Posterior vena cava (tissue), 2 donors: ENCODE measurements at regions not wholly inside any gene's neighbourhood (a gene's known extent, or its start where the extent isn't known, plus 50 kb on each side); places are given as distances from the start of the nearest gene placed in this dataset.

Experiments
- DNase-seq: peaks from one replicate; pipeline ENCODE4 v3.0.0-alpha.2; 2020; ENCODE audit warnings: low spot score
- intact Hi-C, 2 donors: fragments of 100-400 bp; cut with DNase I; formaldehyde crosslinking; loops; one replicate each; pipeline versions ENCODE4 v1.14.1 to v1.14.2; 2022 to 2023
- donor health status: DM: yes; HTN: yes; CAD: no.
- donor health status: DM: yes; HTN: yes; CAD: no.

- no peak for DNase-seq
- intact Hi-C loops = no loop called here
Observed at GRCh38 chr9:1454211-1454610, 404.1 kb downstream of the DMRT2 start.

GRCh38 chr9:1454616-1455347, 404.6 kb downstream of the DMRT2 start:
- no peak for DNase-seq
- intact Hi-C loops = no loop called here

GRCh38 chr9:1455766-1456165, 405.6 kb downstream of the DMRT2 start:
- intact Hi-C loops = no loop called here

GRCh38 chr9:1456301-1457024, 406.3 kb downstream of the DMRT2 start:
- intact Hi-C loops = no loop called here

More at GRCh38 chr9:1455766-1456165, 405.6 kb downstream of the DMRT2 start:
- DNase-seq = no peak

GRCh38 chr9:1457460-1457859, 407.3 kb downstream of the DMRT2 start:
- intact Hi-C loops = no loop called here
- no peak for DNase-seq

More at GRCh38 chr9:1456301-1457024, 406.3 kb downstream of the DMRT2 start:
- no peak for DNase-seq

- DNase-seq = no peak
Observed at GRCh38 chr9:1458503-1458902, 408.3 kb downstream of the DMRT2 start.

GRCh38 chr9:1460143-1460769, 410.1 kb downstream of the DMRT2 start:
- intact Hi-C loops = no loop called here

More at GRCh38 chr9:1458503-1458902, 408.3 kb downstream of the DMRT2 start:
- intact Hi-C loops = no loop called here

GRCh38 chr9:1461812-1462211, 411.7 kb downstream of the DMRT2 start:
- intact Hi-C loops = no loop called here

More at GRCh38 chr9:1460143-1460769, 410.1 kb downstream of the DMRT2 start:
- no peak for DNase-seq

GRCh38 chr9:1462626-1463308, 412.6 kb downstream of the DMRT2 start:
- no peak for DNase-seq
- intact Hi-C loops = no loop called here

More at GRCh38 chr9:1461812-1462211, 411.7 kb downstream of the DMRT2 start:
- no peak for DNase-seq

GRCh38 chr9:1469996-1470395, 419.8 kb downstream of the DMRT2 start:
- DNase-seq = no peak
- intact Hi-C loops = loop anchor here in 1 of 2 donors (2.0 kb wide), 1 partner anchor 303 kb away; no protein-coding TSS in a partner anchor

- intact Hi-C loops = no loop called here
- DNase-seq = no peak
Observed at GRCh38 chr9:1473956-1474634, 423.9 kb downstream of the DMRT2 start.

GRCh38 chr9:1474671-1475070, 424.5 kb downstream of the DMRT2 start:
- intact Hi-C loops = no loop called here

GRCh38 chr9:1490341-1491232, 440.4 kb downstream of the DMRT2 start:
- DNase-seq = no peak
- intact Hi-C loops = no loop called here

More at GRCh38 chr9:1474671-1475070, 424.5 kb downstream of the DMRT2 start:
- DNase-seq = no peak

GRCh38 chr9:1492156-1492555, 442.0 kb downstream of the DMRT2 start:
- intact Hi-C loops = no loop called here
- no peak for DNase-seq

GRCh38 chr9:1495282-1496030, 445.3 kb downstream of the DMRT2 start:
- DNase-seq = no peak
- intact Hi-C loops = no loop called here

- DNase-seq = no peak
- intact Hi-C loops = no loop called here
Observed at GRCh38 chr9:1505489-1505888, 455.3 kb downstream of the DMRT2 start.

GRCh38 chr9:1510712-1511111, 460.6 kb downstream of the DMRT2 start:
- DNase-seq = no peak
- intact Hi-C loops = no loop called here
